NCI-H2081 treated with DMSO at 0.1 percent for 48 hours (cell line): ENCODE measurements at regions not wholly inside any gene's neighbourhood (a gene's known extent, or its start where the extent isn't known, plus 50 kb on each side); places are given as distances from the start of the nearest gene placed in this dataset.
"Not testable (repeated sequence)": the region's sequence is repeated elsewhere in the genome, so short reads cannot be mapped to it uniquely, and the experiment has no call there.

Source experiments
- DNase-seq: peaks from one replicate; lab custom pipeline; 2025; lab: John Stamatoyannopoulos, UW

GRCh38 chr18:29855637-29856036, 1186.9 kb downstream of the DSC3 start:
- DNase-seq = no peak

GRCh38 chr18:29853126-29853525, 1189.4 kb downstream of the DSC3 start:
- DNase-seq = no peak

- no peak for DNase-seq
Observed at GRCh38 chr18:29849144-29849543, 1193.4 kb downstream of the DSC3 start.

DNA sequence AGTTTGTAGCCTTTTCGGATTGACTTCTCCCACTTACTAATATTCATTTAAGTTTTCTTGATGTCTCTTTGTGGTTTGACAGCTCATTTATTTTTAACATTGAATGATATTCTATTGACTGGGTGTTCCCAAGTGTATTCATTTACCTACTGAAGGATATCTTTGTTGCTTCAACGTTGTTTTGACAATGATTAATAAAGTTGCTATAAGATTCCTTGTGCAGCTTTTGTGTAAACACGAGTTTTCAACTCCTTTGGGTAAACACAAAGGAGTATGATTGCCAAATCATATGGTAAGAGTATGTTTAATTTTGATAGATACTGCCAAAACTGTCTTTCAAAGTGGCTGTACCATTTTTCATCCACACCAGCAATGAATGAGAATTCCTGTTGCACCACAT, 1200.9 kb downstream of the DSC3 start:
- no peak for DNase-seq

- no peak for DNase-seq
Observed at GRCh38 chr18:29840089-29840488, 1202.5 kb downstream of the DSC3 start.

DNA sequence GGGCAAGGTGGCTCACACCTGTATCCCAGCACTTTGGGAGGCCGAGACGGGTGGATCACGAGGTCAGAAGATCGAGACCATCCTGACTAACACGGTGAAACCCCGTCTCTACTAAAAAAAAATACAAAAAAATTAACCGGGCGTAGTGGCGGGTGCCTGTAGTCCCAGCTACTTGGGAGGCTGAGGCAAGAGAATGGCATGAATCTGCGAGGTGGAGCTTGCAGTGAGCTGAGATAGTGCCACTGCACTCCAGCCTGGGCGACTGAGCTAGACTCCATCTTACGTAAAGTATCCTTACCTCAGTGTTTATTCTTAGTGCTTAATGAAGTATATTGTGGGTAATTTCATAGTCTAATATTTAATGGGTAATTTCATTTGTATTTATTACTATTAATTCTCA, 1203.6 kb downstream of the DSC3 start:
- DNase-seq = not testable (repeated sequence)

GRCh38 chr18:29838556-29838955, 1204.0 kb downstream of the DSC3 start:
- DNase-seq = no peak

DNA sequence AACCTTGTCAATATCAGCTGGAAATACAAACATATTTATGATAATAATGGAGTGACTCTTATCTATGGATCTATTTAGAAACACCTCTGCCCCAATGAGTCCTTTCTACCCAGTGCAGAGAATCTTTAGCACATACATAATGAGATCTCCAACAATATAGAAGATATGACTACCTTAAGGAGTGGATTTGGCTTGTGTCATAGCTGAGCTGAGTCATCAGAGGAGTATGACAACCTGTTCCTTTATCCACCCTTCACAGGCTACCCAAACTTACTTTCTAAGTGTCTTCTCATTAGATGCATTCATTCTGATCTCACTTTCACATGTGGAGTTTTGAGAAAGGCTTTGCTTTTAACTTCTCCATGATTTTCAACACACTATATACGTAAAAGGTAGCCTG, 1218.9 kb downstream of the DSC3 start:
- DNase-seq = no peak

- no peak for DNase-seq
Observed at GRCh38 chr18:29821544-29821943, 1221.0 kb downstream of the DSC3 start.

DNA sequence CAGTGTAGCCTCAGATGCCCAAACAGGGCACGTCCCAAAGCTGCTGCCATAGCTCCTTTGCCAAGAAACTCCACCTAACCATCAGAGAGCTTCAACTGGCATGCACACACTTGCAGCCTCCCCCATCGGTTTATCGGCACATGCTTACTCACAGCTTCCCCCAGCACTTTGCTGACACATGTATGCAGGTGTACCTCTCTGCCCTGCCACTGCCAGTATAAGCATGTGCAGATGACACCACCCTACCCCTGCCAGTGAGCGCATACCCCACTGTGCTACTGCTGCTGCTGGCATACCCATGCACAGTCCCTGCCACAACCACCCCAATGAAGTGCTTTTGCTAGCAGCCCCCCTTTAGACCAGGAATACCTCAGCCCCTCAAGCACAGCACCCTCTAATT, 1231.0 kb downstream of the DSC3 start:
- no peak for DNase-seq

DNA sequence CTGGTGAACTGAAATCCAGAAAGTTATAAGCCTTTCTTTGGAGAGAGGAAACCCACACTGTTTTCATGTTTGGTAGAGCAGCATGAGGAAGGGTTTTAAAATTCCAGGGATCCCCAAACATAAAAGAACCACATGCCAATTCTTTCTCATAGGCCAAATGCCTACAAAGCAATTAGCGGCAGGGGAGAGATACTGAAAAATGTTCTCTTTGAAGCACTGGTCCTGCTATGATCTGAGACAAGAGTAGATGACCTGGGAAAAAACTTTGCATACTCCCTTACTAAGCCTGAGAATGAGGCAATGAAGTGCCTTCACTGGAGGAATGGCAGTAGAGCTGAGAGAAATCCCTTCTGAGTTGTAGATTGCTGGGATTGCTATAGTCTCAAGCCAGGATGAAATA, 1261.7 kb downstream of the DSC3 start:
- DNase-seq = no peak

- no peak for DNase-seq
Observed at GRCh38 chr18:29779096-29779495, 1263.4 kb downstream of the DSC3 start.

GRCh38 chr18:29753379-29753778, 1289.2 kb downstream of the DSC3 start:
- DNase-seq = no peak

DNA sequence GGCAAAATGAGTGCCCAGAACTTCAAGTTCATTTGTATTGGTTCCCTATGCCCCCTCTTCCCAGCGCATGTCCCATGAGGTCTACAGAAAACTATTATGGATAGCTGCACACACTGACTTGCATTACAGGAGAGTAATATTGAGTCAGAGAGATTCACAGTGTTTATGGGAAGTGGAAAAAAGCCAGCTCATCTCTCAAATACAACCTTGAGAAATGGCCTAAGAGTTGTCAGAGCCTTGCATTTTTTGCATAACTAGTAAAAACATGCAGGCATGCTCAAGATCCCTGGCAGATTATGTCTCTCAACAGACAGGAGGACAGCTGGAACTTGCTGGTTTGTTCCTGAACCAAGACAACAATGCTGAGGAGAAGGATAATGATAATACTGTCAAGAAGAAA, 1292.8 kb downstream of the DSC3 start:
- DNase-seq = no peak

- no peak for DNase-seq
Observed at GRCh38 chr18:29741461-29741860, 1301.1 kb downstream of the DSC3 start.

DNA sequence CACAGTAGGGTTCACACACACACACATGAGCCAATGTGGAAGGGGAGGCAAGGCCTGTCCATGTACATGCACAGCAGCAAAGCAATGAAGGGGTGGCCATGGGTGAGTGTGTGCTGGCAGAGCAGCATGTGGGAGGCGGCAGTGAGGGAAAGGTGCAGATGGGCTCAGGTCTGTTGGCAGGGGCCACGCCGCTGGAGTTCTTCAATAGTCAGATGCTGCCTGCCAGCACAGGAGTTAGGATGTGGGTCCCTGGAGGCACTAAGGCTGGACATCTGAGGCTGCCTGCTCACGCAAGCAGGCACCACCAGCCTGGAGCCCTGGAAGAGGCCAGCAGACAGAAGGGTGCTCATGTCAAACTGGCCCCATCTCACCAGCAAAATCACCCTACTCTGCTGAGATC, 1304.9 kb downstream of the DSC3 start:
- no peak for DNase-seq

DNA sequence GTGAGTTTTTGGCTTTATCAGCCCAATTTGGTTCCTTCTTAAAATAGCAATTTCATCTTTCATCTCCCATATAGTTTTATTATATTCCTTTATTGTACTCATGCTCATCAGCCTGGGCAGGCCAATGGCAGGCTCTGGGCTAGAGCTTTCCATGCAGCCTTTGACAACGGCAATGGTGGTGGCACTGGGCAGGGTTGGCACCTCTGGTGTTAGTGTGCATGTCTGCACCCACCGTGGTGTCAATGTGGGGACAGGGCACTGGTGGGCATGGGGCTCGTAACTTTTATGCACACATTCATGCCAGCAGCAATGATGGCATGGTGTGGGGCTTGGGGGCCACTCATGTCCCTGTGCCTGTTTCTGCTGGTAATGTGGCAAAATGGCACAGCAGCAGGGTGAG, 1305.4 kb downstream of the DSC3 start:
- DNase-seq = no peak

DNA sequence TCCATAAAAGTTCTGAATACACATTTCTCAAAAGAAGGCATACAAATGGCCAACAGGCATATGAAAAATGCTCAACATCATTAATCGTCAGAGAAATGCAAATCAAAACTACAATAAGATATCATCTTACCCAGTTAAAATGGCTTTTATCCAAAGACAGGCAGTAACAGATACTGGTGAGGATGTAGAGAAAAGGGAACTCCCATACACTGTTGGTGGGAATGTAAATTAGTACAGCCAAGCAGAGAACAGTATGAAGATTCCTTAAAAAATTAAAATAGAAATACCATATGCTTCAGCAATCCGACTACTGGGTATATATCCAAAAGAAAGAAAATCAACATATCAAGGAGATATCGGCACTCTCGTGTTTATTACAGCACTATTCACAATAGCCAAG, 1312.5 kb downstream of the DSC3 start:
- no peak for DNase-seq

DNA sequence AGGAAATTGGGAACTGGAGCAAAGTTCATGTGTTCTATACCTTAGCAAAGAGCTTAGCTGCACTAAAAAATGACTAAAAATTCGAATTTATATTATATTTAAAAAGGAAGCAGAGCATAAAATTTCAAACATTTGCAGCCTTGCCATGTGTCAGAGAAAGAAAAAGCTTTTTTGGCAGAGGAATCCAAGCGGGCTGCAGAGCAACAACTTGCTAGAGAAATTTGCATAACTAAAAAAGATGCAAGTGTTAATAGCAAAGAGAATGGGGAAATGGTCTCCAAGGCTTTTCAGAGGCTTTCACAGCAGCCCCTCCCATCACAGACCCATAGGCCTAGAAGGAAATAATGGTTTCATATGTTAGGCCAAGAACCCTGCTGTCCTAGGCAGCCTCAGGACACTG, 1315.9 kb downstream of the DSC3 start:
- DNase-seq = no peak

DNA sequence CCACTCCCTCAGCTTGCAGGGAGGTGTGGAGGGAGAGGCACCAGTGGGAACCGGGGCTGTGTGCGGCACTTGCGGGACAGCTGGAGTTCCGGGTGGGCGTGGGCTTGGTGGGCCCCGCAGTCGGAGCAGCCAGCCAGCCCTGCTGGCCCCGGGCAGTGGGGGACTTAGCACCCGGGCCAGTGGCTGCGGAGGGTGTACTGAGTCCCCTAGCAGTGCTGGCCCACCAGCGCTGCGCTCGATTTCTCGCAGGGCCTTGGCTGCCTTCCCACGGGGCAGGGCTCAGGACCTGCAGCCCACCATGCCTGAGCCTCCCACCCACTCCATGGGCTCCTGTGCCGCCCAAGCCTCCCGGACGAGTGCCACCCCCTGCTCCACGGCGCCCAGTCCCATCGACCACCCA, 1319.1 kb downstream of the DSC3 start:
- DNase-seq = not testable (repeated sequence)

GRCh38 chr18:29715960-29716359, 1326.6 kb downstream of the DSC3 start:
- DNase-seq = not testable (repeated sequence)

DNA sequence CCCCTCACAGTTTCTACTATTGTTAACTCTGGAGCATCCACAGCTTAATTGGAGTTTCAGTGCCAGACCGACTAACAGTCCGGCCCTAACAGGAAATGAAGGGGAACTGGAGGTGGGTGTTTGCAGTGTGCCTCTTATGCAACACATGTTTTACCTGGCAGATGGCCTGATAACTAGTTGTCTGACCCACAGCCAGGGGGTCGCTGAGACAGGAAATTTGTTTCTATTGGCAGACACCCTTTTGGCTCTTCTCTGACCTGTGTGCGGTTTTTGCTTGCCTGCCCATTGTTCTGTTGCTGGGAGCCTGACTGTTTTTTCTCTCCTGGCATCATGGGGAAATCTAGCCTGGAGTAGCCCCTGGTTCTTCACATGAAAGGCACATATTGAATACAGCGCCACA, 1329.8 kb downstream of the DSC3 start:
- no peak for DNase-seq

DNA sequence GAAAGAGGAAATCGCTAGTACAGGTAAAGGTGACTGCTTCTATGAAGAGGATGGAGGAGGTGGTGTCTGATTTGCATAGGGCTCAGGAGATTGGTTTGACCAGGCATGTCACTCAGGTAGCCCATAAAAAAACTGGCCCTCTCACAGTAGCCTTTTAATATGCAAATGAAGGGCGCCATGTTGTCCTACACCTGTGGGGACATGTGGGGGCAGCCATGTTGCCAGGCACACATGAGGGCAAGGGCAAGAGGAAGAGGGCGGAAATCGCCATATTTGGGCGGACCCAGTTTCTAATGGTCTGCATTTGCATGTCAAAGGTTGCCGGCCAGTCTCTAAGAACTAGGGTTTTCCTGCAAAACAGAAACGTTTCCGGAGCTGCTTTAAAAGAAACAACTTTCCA, 1330.6 kb downstream of the DSC3 start:
- no peak for DNase-seq

DNA sequence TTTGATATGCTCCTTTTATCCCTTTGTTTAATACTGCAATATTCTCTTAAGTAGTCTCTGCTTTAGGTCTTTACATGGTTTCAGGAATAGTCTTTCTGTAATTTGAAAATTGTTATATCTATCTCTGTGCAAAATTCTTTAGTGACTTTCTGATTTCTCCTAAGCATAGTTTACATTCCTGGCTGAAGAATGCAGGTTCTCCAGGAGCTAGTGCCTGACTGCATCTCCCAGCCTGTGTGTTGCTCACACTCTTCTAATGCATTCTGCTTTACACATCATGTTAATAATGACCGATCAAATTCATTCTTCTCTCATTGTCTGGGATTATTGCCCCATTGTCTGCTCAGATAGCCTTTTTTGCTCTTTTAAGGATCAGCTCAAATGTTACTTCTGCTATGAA, 1349.2 kb downstream of the DSC3 start:
- no peak for DNase-seq

DNA sequence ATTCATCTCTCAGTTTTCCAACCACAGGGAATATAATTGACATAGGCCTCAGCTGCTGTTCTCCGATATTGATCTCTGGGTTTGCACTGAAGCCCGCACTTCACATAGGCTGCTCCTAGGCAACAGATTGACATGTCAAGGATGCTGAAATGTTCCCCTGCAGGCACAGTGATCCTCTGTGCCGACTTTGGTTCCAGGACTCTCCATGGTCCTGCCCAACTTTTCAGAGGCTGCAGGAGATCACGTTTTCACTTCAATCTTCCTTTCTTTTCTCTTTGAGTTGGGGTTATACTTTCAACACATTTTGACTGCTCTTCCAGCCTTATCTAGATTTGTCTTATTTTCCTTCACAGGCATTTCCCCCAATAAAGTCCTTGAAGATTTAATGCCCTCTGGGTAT, 1361.0 kb downstream of the DSC3 start:
- no peak for DNase-seq
